ENCODE measurements at regions not wholly inside any gene's neighbourhood (a gene's known extent, or its start where the extent isn't known, plus 50 kb on each side); places are given as distances from the start of the nearest gene placed in this dataset.

DNA sequence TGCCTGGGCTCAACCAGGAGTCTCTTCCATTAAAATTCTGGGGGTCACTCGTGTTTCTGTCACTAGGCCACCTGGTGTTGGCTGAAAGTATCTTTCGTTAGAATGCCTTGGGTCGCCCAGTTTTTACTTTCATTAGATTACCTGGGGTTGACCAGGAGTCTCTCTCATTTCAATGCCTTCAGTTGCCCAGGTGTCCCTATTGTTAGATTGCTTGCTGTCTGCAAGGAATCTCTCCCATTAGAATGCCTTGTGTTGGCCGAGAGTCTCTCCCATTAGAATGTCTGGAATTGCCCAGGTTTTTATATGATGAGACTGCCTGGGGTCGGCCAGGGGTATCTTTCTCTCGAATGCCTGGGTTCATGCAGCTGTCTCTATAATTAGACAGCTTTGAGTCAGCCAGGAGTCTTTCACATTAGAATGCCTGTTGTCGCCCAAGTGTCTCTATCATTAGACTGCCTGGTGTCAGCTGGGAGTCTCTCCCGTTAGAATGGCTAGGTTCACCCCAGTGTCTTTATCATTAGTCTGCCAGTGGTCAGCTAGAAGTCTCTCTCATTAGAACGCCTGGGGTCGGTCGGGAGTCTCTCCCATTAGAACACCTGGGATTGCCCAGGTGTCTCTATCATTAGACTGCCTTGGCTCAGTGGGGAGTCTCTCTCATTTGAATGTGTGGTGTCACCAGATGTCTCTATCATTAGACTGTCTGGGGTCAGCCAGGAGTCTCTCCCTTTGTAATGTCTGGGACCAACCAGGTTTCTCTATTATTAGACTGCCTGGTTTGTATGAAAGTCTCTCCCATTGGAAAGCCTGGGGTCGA is 1446.8 kb downstream of the UQCRFS1 start:
- ATAC-seq (ENCODE audit: low read depth) = no peak
- H3K27me3 ChIP-seq (ENCODE audit: insufficient read depth, poor library complexity, severe bottlenecking) = no peaks in the 10 kb centered on the region

DNA sequence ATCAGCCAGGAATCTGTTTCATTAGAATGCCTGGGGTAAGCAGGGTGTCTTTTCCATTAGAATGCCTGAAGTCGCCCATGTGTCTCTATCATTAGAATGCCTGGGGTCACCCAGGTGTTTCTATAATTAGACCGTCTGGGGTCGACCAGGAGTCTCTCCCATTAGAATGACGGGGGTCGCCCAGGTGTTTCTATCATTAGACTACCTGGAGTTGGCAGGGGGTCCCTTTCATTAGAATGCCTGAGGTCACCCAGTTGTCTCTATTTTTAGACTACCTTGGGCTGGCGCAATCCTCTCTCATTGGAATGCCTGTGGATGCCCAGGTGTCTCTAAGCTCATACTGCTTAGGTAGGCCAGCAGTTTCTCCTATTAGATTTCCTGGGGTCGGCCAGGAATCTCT is 1447.6 kb downstream of the UQCRFS1 start:
- ATAC-seq (ENCODE audit: low read depth) = no peak
- no peaks in the 10 kb centered on the region for H3K4me1 ChIP-seq (ENCODE audit: insufficient read depth, poor library complexity, severe bottlenecking)
- H3K9me3 ChIP-seq (ENCODE audit: severe bottlenecking) = no peaks in the 10 kb centered on the region
- TF ChIP-seq CTCF (IDR thresholded peaks at IDR 0.05; ENCODE audit: poor library complexity, severe bottlenecking) = no peak
- H3K27me3 ChIP-seq (ENCODE audit: insufficient read depth, poor library complexity, severe bottlenecking) = no peaks in the 10 kb centered on the region
- no peak for DNase-seq (ENCODE audit: low spot score)
- no peaks in the 10 kb centered on the region for H3K36me3 ChIP-seq (ENCODE audit: low read depth)
- H3K4me3 ChIP-seq (ENCODE audit: severe bottlenecking) = no peak overlapping the region
- H3K27ac ChIP-seq (ENCODE audit: poor library complexity, severe bottlenecking) = no peak overlapping the region

More for the DNA sequence above, 1446.8 kb downstream of the UQCRFS1 start:
- no peaks in the 10 kb centered on the region for H3K9me3 ChIP-seq (ENCODE audit: severe bottlenecking)
- TF ChIP-seq CTCF (IDR thresholded peaks at IDR 0.05; ENCODE audit: poor library complexity, severe bottlenecking) = no peak
- H3K4me1 ChIP-seq (ENCODE audit: insufficient read depth, poor library complexity, severe bottlenecking) = no peaks in the 10 kb centered on the region
- no peak overlapping the region for H3K4me3 ChIP-seq (ENCODE audit: severe bottlenecking)
- H3K36me3 ChIP-seq (ENCODE audit: low read depth) = no peaks in the 10 kb centered on the region
- no peak for DNase-seq (ENCODE audit: low spot score)
- H3K27ac ChIP-seq (ENCODE audit: poor library complexity, severe bottlenecking) = no peak overlapping the region

DNA sequence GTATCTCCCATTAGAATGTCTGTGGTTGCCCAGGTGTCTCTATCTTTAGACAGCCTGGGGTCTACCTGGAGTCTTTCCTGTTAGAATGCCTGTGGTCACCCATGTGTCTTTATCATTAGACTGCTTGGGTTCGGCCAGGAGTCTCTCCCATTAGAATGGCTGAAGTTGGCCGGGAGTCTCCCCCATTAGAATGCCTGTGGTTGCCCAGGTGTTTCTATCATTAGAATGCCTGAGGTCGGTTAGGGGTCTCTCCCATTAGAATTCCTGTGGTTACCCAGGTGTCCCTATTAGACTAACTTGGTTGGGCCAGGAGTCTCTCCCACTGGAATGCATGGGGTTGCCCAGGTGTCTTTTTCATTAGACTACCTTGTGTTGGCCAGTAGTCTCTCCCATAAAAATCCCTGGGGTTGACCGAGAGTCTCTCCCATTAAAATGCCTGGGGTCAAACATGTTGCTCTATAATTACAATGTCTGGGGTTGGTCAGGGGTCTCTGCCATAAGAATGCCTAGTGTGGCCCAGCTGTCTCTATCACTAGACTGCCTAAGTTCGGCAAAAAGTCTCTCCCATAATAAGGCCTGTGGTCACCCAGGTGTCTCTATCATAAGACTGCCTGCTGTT is 1448.7 kb downstream of the UQCRFS1 start:
- DNase-seq (ENCODE audit: low spot score) (no peak), ATAC-seq (ENCODE audit: low read depth) (no peak)
- Histone ChIP-seq H3K36me3 (ENCODE audit: low read depth) (no peaks in the 10 kb centered on the region), H3K27ac (ENCODE audit: poor library complexity, severe bottlenecking) (no peak overlapping the region), H3K9me3 (ENCODE audit: severe bottlenecking) (no peaks in the 10 kb centered on the region), H3K4me3 (ENCODE audit: severe bottlenecking) (no peak overlapping the region), H3K27me3 (ENCODE audit: insufficient read depth, poor library complexity, severe bottlenecking) (no peaks in the 10 kb centered on the region), H3K4me1 (ENCODE audit: insufficient read depth, poor library complexity, severe bottlenecking) (no peaks in the 10 kb centered on the region)
- no peak for TF ChIP-seq CTCF (IDR thresholded peaks at IDR 0.05; ENCODE audit: poor library complexity, severe bottlenecking)

- TF ChIP-seq CTCF (IDR thresholded peaks at IDR 0.05; ENCODE audit: poor library complexity, severe bottlenecking) = no peak
- no peaks in the 10 kb centered on the region for H3K36me3 ChIP-seq (ENCODE audit: low read depth)
- no peak for DNase-seq (ENCODE audit: low spot score)
- H3K4me1 ChIP-seq (ENCODE audit: insufficient read depth, poor library complexity, severe bottlenecking) = no peaks in the 10 kb centered on the region
- no peaks in the 10 kb centered on the region for H3K9me3 ChIP-seq (ENCODE audit: severe bottlenecking)
- ATAC-seq (ENCODE audit: low read depth) = no peak
- no peak overlapping the region for H3K27ac ChIP-seq (ENCODE audit: poor library complexity, severe bottlenecking)
- H3K27me3 ChIP-seq (ENCODE audit: insufficient read depth, poor library complexity, severe bottlenecking) = no peaks in the 10 kb centered on the region
- H3K4me3 ChIP-seq (ENCODE audit: severe bottlenecking) = no peak overlapping the region
Measured at GRCh38 chr19:27762933-27763332, 1450.0 kb downstream of the UQCRFS1 start.

DNA sequence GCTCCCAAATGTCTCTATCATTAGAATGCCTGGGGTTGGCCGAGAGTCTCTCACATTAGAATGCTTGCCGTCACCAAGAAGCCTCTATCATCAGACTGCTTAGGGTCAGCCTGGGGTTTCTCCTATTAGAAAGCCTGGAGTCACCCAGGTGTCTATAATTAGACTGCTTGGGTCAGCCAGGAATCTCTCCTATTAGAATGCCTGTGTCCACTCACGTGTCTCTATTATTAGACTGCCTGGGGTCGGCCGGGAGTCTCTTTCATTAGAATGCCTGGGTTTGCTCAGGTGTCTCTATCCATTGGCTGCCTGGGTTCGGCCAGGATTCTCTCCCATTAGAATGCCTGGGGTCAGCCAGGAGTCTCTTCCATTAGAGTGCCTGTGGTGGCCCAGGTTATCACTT is 1453.1 kb downstream of the UQCRFS1 start:
- no peak for TF ChIP-seq CTCF (IDR thresholded peaks at IDR 0.05; ENCODE audit: poor library complexity, severe bottlenecking)
- no peak for DNase-seq (ENCODE audit: low spot score)
- no peak overlapping the region for H3K27ac ChIP-seq (ENCODE audit: poor library complexity, severe bottlenecking)
- no peaks in the 10 kb centered on the region for H3K4me1 ChIP-seq (ENCODE audit: insufficient read depth, poor library complexity, severe bottlenecking)
- no peak overlapping the region for H3K4me3 ChIP-seq (ENCODE audit: severe bottlenecking)
- no peaks in the 10 kb centered on the region for H3K27me3 ChIP-seq (ENCODE audit: insufficient read depth, poor library complexity, severe bottlenecking)
- H3K9me3 ChIP-seq (ENCODE audit: severe bottlenecking) = no peaks in the 10 kb centered on the region
- ATAC-seq (ENCODE audit: low read depth) = no peak
- no peaks in the 10 kb centered on the region for H3K36me3 ChIP-seq (ENCODE audit: low read depth)
